SK-N-SH (cell line): ENCODE measurements at regions not wholly inside any gene's neighbourhood (a gene's known extent, or its start where the extent isn't known, plus 50 kb on each side); places are given as distances from the start of the nearest gene placed in this dataset.

Experiments
- CTCF ChIA-PET: fragments of 300-600, 350-600 bp; formaldehyde crosslinking; extraction: SDS; loops from one replicate; lab custom pipeline; 2021; lab: Yijun Ruan, JAX
- POLR2A ChIA-PET: fragments of 350-600 bp; sonication (Branson Sonifier 250); formaldehyde crosslinking; extraction: SDS; loops from one replicate; lab custom pipeline; 2020; ENCODE audit warnings: antibody characterized with exemption, inconsistent platforms; lab: Yijun Ruan, JAX
- DNase-seq: peaks from one replicate; pipeline ENCODE4 v3.0.0; 2012
- H2AFZ ChIP-seq: fragments of 200-600 bp; sonication (generic); 2 replicates; pipeline ENCODE4 v1.8.1; 2016; ENCODE audit warnings: antibody characterized with exemption, mild to moderate bottlenecking, low read depth
- H3F3A ChIP-seq: fragments of 200-600 bp; sonication (generic); replicated peaks from 2 replicates; pipeline ENCODE3; 2016; ENCODE audit warnings: antibody characterized with exemption, mild to moderate bottlenecking; ENCODE audit not compliant: insufficient read depth
- H3K27ac ChIP-seq, 2 experiments: fragments of 200-500 bp in 1 of 2; fragments of 200-600 bp in 1 of 2; sonication (Bioruptor generic) in 1 of 2; sonication (generic), shearing (Covaris generic) in 1 of 2; 2 replicates each; pipeline versions ENCODE4 v1.5.1 to v1.6.1; 2014 to 2016; ENCODE audit warnings: low read depth in 2 of 2, inconsistent platforms in 1 of 2, low read length in 1 of 2, mild to moderate bottlenecking in 1 of 2, mixed read lengths in 1 of 2
- H3K27me3 ChIP-seq: fragments of 200-600 bp; sonication (generic), shearing (Covaris generic); 2 replicates; pipeline ENCODE4 v1.6.1; 2016; ENCODE audit warnings: mixed run types; ENCODE audit not compliant: insufficient read depth
- H3K36me3 ChIP-seq, 2 experiments: fragments of 200-500 bp in 1 of 2; fragments of 200-600 bp in 1 of 2; sonication (Bioruptor generic) in 1 of 2; sonication (generic) in 1 of 2; replicated peaks in 1 of 2; 2 replicates each; pipeline versions ENCODE3 to v1.5.1; 2014 to 2016; ENCODE audit warnings: low read length in 1 of 2, mild to moderate bottlenecking in 1 of 2; ENCODE audit not compliant: insufficient read depth in 2 of 2, control insufficient read depth in 1 of 2
- H3K4me1 ChIP-seq, 2 experiments: fragments of 200-500 bp in 1 of 2; fragments of 200-600 bp in 1 of 2; sonication (Bioruptor generic) in 1 of 2; sonication (generic), shearing (Covaris generic) in 1 of 2; 2 replicates each; pipeline versions ENCODE4 v1.5.1 to v1.6.1; 2014 to 2016; ENCODE audit warnings: low read depth in 1 of 2, low read length in 1 of 2, mixed run types in 1 of 2; ENCODE audit not compliant: insufficient read depth in 2 of 2, control insufficient read depth in 1 of 2
- H3K4me2 ChIP-seq: fragments of 200-600 bp; sonication (generic), shearing (Covaris generic); 2 replicates; pipeline ENCODE4 v1.6.1; 2017; ENCODE audit warnings: mixed run types
- H3K4me3 ChIP-seq, 2 experiments: fragments of 200-500 bp in 1 of 2; fragments of 200-600 bp in 1 of 2; sonication (Bioruptor generic) in 1 of 2; sonication (generic), shearing (Covaris generic) in 1 of 2; 2 replicates each; pipeline versions ENCODE4 v1.5.1 to v1.8.1; 2014 to 2016; ENCODE audit warnings: low read depth in 2 of 2, inconsistent platforms in 1 of 2, low read length in 1 of 2, mild to moderate bottlenecking in 1 of 2, mixed read lengths in 1 of 2, moderate library complexity in 1 of 2
- H3K79me2 ChIP-seq: fragments of 200-600 bp; sonication (generic); 2 replicates; pipeline ENCODE4 v1.8.1; 2017; ENCODE audit warnings: mild to moderate bottlenecking; ENCODE audit not compliant: insufficient read depth
- H3K9ac ChIP-seq: fragments of 200-600 bp; sonication (generic); 2 replicates; pipeline ENCODE4 v1.6.1; 2017; ENCODE audit warnings: mixed run types
- H3K9me2 ChIP-seq: fragments of 200-600 bp; sonication (generic); 2 replicates; pipeline ENCODE4 v1.6.1; 2017; ENCODE audit warnings: mixed run types
- H3K9me3 ChIP-seq: fragments of 200-600 bp; sonication (generic); 2 replicates; pipeline ENCODE4 v1.6.1; 2017; ENCODE audit warnings: mixed run types, mild to moderate bottlenecking, moderate library complexity
- H4K20me1 ChIP-seq: fragments of 200-600 bp; sonication (generic); 2 replicates; pipeline ENCODE4 v1.6.1; 2017; ENCODE audit warnings: mild to moderate bottlenecking, mixed run types; ENCODE audit not compliant: insufficient read depth
- CHD2 ChIP-seq: fragments of 150-350 bp; IDR thresholded peaks from 2 replicates; pipeline ENCODE4 v1.6.1; 2018; ENCODE audit warnings: low read length; ENCODE audit not compliant: partially characterized antibody
- EP300 ChIP-seq, 2 experiments: IDR thresholded peaks; 2 replicates each; pipeline versions ENCODE4 v1.4.0 to v1.6.1; 2012; ENCODE audit warnings: borderline replicate concordance in 1 of 2, low read depth in 1 of 2, low read length in 1 of 2
- FOSL2 ChIP-seq: IDR thresholded peaks from 2 replicates; pipeline ENCODE4 v1.4.0; 2012; ENCODE audit warnings: low read depth, mild to moderate bottlenecking, moderate library complexity, borderline replicate concordance
- FOXJ3 ChIP-seq: sonication (generic); formaldehyde crosslinking; IDR thresholded peaks from 2 replicates; pipeline ENCODE4 v1.5.1; 2020; ENCODE audit warnings: mild to moderate bottlenecking, missing genetic modification reagents
- GABPA ChIP-seq: IDR thresholded peaks from 2 replicates; pipeline ENCODE4 v1.4.0; 2012; ENCODE audit warnings: low read depth, mild to moderate bottlenecking
- IRF3 ChIP-seq: fragments of 150-350 bp; IDR thresholded peaks from 2 replicates; pipeline ENCODE4 v1.6.1; 2016; ENCODE audit warnings: mild to moderate bottlenecking, low read depth, low read length
- MAX ChIP-seq: IDR thresholded peaks from 2 replicates; pipeline ENCODE4 v1.4.0; 2012; ENCODE audit warnings: low read depth
- MXI1 ChIP-seq: IDR thresholded peaks from 2 replicates; pipeline ENCODE4 v1.6.1; 2012; ENCODE audit warnings: mild to moderate bottlenecking, low read depth, low read length, improper control_type of control experiment
- PBX3 ChIP-seq: IDR thresholded peaks from 2 replicates; pipeline ENCODE4; 2012
- RAD21 ChIP-seq: IDR thresholded peaks from 2 replicates; pipeline ENCODE4 v1.6.1; 2012; ENCODE audit warnings: mild to moderate bottlenecking, low read length
- REST ChIP-seq: IDR thresholded peaks from 2 replicates; pipeline ENCODE4 v1.6.1; 2012; ENCODE audit warnings: mild to moderate bottlenecking, low read depth, low read length, moderate library complexity
- SIN3A ChIP-seq: IDR thresholded peaks from 2 replicates; pipeline ENCODE4 v1.6.1; 2012; ENCODE audit warnings: low read depth, mild to moderate bottlenecking, low read length, moderate library complexity, borderline replicate concordance
- TAF1 ChIP-seq: IDR thresholded peaks from 2 replicates; pipeline ENCODE4 v1.6.1; 2012; ENCODE audit warnings: low read depth, mild to moderate bottlenecking, low read length, moderate library complexity, borderline replicate concordance
- TCF12 ChIP-seq: IDR thresholded peaks from 2 replicates; pipeline ENCODE4 v1.4.0; 2012
- YY1 ChIP-seq: IDR thresholded peaks from 2 replicates; pipeline ENCODE4 v1.4.0; 2012; ENCODE audit warnings: low read depth, mild to moderate bottlenecking
- ZBTB33 ChIP-seq: IDR thresholded peaks from 2 replicates; pipeline ENCODE4 v1.4.0; 2012; ENCODE audit warnings: low read depth, borderline replicate concordance
- WGBS: methylation state at CpG from one replicate; pipeline ENCODE4 v1.1.6; 2017; ENCODE audit warnings: low lambda C conversion rate; 5-methylcytosine and 5-hydroxymethylcytosine counted together

- Histone ChIP-seq H3F3A (peaks cover 11% of the 10 kb centered on the region), H3K36me3 (no peaks in the 10 kb centered on the region), H2AFZ (no peak overlapping the region), H4K20me1 (no peaks in the 10 kb centered on the region), H3K4me1 (peaks cover 0 to 16% of the 10 kb centered on the region in 2 experiments; a peak in 1 of 4 replicates), H3K9me3 (no peaks in the 10 kb centered on the region), H3K27me3 (no peaks in the 10 kb centered on the region), H3K4me2 (0 out of 2 replicates have a peak overlapping the region, but pooled peaks have one; percentile 22), H3K4me3 (no peak overlapping the region), H3K9ac (no peak overlapping the region), H3K27ac (peak overlapping the region in 1 of 2 experiments; percentile 85; a peak in 2 of 4 replicates), H3K79me2 (no peaks in the 10 kb centered on the region), H3K9me2 (no peaks in the 10 kb centered on the region)
- ChIA-PET POLR2A (no interaction called here), CTCF (no interaction called here)
- no peak for DNase-seq
- no peak for TF ChIP-seq FOSL2
- no peak for TF ChIP-seq MAX
- no peak for TF ChIP-seq RAD21
- no peak for TF ChIP-seq EP300 (IDR thresholded peaks at IDR 0.05; ENCODE audit: borderline replicate concordance in 1 of 2, low read depth in 1 of 2, low read length in 1 of 2)
- TF ChIP-seq PBX3, result no peak
- TF ChIP-seq FOXJ3 (CRISPR knock-in tag), result no peak
- no peak for TF ChIP-seq IRF3
- TF ChIP-seq YY1, result no peak
- TF ChIP-seq SIN3A, result no peak
- TF ChIP-seq GABPA, result no peak
- TF ChIP-seq CHD2, result no peak
- WGBS, result 74% methylated on average over 2 of the region's 2 CpGs
Observed at GRCh38 chr13:40503011-40503410, 163.4 kb downstream of the FOXO1 start.

GRCh38 chr13:40503966-40504591 lies 162.4 kb downstream of the FOXO1 start:
- Histone ChIP-seq H3K79me2 (no peaks in the 10 kb centered on the region), H2AFZ (no peak overlapping the region), H3K9ac (peak overlapping the region; percentile 31; the same call in 1 of the 2 replicates), H3F3A (peaks cover 11% of the 10 kb centered on the region), H3K4me3 (no peak overlapping the region), H3K27ac (peak overlapping the region in 1 of 2 experiments; percentile 85; a peak in 2 of 4 replicates), H3K36me3 (no peaks in the 10 kb centered on the region), H4K20me1 (no peaks in the 10 kb centered on the region), H3K4me1 (peaks cover 0 to 16% of the 10 kb centered on the region in 2 experiments; a peak in 1 of 4 replicates), H3K27me3 (no peaks in the 10 kb centered on the region), H3K4me2 (peak overlapping the region; percentile 24), H3K9me2 (no peaks in the 10 kb centered on the region), H3K9me3 (no peaks in the 10 kb centered on the region)
- 28% methylated on average over 2 of the region's 2 CpGs for WGBS
- POLR2A ChIA-PET, result no interaction called here
- CTCF ChIA-PET, result no interaction called here
- no peak for DNase-seq
- TF ChIP-seq TCF12 (peak; percentile 56), TAF1 (no peak), EP300 (IDR thresholded peaks at IDR 0.05; ENCODE audit: borderline replicate concordance in 1 of 2, low read depth in 1 of 2, low read length in 1 of 2) (peak in 1 of 2 experiments; percentile 51; a peak in 1 of 4 replicates), MXI1 (no peak), MAX (peak; percentile 36; the same call in 1 of the 2 replicates), REST (no peak), PBX3 (peak; percentile 62), ZBTB33 (no peak)
